ENCODE measurements at regions not wholly inside any gene's neighbourhood (a gene's known extent, or its start where the extent isn't known, plus 50 kb on each side); places are given as distances from the start of the nearest gene placed in this dataset.
"Not testable (repeated sequence)": the region's sequence is repeated elsewhere in the genome, so short reads cannot be mapped to it uniquely, and the experiment has no call there.

DNA sequence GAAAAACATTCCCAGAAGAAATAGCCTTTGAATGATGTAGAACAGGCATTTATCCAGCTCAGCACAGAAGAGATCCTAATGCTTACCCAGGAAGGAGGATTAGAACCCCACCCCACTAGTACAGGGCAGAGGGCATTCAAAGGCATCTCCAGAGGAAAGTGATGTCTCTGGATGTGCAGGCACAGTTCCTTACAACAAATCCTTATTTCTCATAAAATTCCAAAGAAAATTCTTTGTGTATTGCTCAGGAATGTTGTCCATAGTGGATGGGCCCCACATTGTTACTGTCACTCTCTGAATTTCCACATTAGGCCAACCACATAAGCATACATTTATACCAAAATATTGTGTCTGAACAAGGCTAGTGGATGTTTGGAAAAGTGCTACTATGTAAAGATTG lies 243.0 kb downstream of the ADRA2A start:
- no peak for DNase-seq
- intact Hi-C loops (cut with DNase I): no loop called here

DNA sequence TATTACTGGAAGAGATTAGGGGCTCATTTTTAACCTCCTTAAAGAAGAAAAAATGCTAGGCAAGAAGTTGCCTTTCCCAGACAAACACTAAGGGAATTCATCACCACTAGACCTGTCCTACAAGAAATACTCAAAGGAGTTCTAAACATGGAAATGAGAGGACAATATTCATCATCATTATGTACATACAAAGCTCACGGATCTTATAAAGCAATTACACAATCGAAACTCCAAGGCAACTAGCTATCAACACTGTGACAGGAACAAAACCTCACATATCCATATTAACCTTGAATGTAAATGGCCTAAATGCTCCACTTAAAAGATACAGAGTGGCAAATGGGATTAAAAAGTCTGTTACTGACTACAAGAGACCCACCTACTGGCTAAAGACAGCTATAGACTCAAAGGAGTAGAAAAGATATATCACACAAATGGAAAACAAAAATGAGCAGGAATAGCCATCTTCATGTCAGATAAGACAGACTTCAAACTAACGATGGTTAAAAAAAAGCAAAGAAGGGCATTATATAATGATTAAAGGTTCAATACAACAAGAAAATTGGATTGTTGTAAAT lies 246.6 kb downstream of the ADRA2A start:
- intact Hi-C loops (cut with DNase I): no loop called here
- DNase-seq: no peak

DNA sequence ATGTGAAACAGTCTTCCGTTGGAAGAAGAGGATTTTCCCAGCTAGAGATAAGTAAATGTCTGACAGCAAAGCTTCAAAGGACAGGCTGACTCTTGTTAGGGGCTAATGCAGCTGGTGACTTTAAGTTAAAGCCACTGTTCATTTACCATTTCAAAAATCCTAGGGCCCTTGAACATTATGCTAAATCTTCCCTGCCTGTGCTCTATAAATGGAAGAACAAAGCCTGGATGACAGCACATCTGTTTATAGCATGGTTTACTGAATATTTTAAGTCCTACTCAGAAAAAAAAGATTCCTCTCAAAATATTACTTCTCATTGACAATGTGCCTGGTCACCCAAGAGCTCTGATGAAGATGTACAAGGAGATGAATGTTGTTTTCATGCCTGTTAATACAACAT lies 255.3 kb downstream of the ADRA2A start:
- intact Hi-C loops (cut with DNase I); DNase-seq: not testable (repeated sequence)

DNA sequence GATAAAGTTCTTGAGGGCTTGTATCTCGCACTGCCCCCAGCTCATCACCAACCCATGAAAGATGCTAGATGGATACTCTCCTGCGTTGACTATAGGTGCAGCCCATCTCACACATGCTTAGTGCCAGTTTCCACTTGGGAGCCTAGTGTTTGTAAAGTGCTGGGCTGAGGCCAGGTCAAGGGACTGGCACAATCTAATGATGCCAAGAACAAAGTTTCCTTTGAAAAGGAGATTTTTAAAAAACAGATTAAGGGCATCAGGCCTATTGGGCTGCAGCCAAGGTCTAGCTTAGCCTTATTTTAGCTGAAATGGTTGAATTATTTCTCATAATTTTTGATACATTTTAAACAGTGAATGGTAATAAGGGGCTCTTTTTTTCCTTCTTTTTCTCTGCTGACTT lies 259.0 kb downstream of the ADRA2A start:
- intact Hi-C loops (cut with DNase I): no loop called here
- peak in 10 of 42 donors; percentile 2 to 32 (median 12) for DNase-seq

DNA sequence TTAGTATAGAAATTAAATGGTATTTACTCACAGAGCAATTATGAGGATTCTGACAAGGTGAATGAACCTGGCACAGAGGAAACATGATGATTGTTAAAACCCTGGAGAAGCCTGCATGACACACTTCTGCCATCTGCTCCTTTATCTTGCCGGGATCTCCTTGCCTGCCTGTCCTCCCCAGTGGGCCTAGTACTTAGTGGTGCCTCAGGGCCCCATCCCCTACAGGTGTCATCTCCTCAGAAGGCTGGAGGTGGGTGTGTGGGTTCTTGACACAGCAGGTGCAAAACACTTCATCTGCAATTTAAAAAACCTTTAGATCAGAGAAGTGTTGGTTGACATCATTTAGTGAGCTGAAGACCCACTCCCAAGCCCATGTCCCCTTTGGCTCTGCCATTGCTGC lies 261.2 kb downstream of the ADRA2A start:
- intact Hi-C loops (cut with DNase I): no loop called here
- no peak for DNase-seq

DNA sequence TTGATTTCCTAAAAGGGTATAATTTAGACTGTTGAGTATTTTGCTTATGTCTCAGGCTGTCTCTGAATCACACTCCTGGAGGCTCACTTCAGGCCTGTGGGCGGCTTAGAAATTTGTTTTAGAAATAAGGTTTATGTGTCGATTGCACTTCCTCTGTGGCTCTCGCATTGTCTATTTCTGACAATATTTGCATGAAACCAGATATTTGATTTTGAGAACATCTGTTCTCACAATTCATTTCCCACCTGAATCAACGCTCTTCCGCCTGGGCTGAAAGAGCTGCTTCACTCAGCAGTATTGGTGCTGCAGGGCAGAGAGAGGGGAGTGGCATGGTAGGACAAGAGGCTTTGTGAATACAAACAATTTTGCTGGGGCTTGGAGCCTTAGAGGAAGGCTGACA lies 262.0 kb downstream of the ADRA2A start:
- DNase-seq: no peak
- intact Hi-C loops (cut with DNase I): no loop called here

DNA sequence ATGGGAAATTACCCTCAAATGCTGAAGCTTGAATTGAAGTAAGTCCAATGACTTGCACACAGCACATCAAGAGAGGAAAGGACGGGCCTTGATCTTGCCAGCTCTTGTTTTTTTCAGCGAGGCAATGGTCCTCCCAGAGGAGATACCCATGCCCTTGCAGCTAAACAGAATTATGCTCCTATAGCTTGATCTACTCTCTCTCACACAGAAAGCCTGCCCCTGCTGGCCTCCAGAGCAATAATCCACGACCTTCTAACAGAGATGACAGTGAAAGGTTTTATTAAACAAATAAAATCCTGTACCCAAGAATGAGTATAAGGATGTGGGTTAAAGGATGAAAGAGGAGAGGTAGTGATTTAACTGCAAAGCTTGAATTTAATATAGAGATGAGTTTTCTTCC lies 268.0 kb downstream of the ADRA2A start:
- intact Hi-C loops (cut with DNase I): no loop called here
- DNase-seq: peak in 1 of 42 donors; percentile 15

DNA sequence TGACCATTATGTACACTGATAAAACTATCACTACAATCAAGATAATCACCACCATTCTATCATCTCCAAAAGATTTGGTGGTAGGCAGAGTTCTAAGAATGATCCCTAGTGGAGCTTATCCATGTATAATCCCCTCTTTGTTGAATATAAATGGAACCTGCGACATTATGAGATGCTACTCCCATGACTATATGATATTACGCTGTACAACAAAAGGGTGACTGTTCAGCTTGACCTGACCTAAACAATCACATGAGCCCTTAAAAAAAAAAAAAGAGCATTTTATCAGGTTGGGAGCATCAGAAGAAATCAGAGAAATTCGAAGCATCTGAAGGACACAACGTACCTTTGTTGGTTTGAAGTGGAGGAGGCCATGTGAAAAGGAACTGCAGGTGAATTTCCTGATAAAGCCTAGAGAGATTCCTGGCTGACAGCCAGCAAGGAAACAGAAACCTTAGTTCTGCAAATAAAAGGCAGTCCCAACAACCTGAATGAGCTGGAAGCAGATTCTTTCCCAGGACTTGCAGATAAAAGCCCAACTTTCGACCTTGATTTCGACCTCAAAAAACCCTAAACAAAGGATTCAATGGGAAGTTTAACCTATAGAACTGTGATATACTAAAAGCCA lies 270.7 kb downstream of the ADRA2A start:
- intact Hi-C loops (cut with DNase I): no loop called here
- no peak for DNase-seq

DNA sequence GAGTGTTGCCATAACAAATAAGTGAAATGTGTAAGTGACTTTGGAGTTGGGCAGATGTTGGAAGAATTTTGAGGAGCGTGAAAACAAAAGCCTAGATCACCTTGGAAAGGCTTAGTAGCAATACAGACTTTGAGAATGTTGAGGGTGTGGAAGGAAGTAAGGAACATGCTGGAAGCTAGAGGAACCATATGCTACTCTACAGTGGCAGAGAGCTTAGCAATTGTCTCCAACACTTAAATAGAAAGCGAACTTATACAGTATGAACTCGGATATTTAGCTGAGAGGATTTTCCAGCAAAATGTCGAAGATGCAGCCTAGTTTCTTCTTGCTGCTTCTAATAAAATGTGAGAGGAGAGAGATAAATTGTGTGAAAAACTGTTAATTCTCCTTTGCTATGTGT lies 271.2 kb downstream of the ADRA2A start:
- intact Hi-C loops (cut with DNase I): no loop called here
- no peak for DNase-seq

DNA sequence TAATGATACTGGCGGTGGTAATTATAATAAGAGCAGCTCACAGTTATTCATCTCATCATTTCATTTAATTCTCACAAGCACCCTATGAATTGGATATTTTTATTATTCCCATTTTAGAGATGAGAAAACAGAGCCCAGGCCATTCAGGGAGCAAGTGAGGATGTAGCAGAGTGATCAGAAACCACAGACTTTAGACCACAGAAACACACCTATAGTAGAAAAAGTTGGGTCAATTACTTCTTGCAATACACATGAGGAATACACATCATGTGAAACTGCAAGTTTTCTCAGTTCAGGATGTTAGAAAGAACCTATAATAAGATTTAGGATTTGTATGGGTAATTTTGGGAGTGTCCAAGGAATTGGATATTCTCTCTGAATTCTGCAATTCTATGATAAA lies 278.0 kb downstream of the ADRA2A start:
- no peak for DNase-seq
- intact Hi-C loops (cut with DNase I): no loop called here

DNA sequence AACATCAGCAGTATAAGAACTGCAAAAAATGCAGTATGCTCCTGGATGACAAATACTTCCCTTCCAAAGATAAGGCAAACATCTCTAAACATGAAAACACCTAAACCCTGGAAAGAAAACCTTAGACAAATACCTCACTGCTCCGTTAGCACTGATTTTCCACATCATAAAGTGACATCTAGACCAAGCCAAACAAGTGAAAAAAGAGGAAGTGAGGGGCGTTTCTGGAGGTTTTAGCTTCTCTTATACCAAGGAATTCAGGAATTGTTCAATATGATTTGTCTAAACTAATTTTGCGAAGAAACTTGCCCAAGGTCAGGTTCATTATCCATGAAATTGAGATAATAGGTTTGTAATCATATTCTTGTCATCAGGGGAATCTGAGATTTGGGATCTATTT lies 279.7 kb downstream of the ADRA2A start:
- DNase-seq: no peak
- intact Hi-C loops (cut with DNase I): no loop called here

DNA sequence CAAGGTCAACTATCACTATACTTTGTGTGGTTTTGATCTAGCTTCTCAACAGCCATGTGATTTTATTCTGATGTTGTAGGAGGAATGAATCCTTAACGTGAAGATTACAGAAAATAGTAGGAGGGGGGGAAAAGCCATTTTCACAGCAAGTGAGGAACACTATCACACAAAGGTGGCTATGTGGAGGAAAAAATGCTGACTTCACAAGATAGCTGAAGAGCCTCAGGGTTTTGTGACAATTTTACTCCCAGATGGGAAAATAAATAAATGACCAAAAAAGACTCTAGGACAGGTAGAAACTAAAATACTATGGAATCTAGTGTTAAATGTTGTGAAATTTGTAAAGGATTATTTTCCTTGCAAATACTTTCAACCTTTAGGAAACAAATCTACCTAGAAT lies 281.0 kb downstream of the ADRA2A start:
- intact Hi-C loops (cut with DNase I): no loop called here
- no peak for DNase-seq

DNA sequence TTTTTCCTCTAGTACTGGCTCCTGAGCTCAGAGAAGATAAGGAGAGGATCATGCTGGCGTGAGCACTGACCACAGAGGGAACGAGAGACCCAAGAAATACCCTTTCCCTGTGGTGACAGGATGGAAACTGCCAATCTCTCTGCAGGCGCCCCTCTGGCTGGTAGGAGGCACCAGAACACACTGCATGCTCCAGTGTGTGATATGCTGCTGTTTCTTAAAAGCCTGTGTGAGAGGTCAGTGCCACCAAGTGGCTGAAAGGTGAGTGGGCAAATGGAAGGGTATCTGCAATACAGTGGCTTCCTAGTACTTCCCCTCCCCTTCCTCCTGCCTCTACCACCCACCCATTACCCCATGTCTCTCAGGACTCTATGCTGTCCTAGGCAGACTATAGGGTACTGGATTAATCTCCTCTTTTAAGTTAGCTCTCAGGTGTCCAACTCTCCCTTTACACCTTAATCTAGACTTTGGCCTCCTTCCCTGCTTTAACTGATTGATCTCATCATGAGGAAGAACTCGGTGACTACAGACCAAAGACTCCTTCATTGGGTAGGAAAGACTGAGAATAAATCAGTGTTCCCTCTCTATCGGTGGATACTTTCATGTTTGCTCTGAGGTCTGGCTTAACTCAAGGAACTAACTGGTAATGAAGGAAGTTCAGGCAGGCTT lies 283.6 kb downstream of the ADRA2A start:
- intact Hi-C loops (cut with DNase I): no loop called here
- DNase-seq: peak in 23 of 42 donors; percentile 2 to 44 (median 20)

DNA sequence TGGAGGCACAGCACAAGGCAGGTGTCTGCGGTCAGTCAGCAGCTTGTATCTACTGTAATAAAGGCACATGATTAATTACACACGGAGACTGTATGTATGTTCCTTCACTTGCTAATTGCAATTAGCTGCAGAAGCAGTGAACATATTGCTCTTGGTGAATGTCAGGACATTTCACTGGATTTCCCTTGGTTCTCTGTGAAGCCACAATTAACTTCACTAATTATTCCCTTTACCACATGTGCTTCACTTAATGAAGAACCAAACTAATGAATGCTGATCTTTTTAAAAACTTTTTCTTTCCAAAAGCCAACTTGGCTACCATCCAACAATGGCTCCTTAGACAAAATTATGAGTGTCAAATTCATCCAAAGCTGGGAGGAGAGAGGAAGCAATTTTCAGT lies 290.7 kb downstream of the ADRA2A start:
- no peak for DNase-seq
- intact Hi-C loops (cut with DNase I): no loop called here

DNA sequence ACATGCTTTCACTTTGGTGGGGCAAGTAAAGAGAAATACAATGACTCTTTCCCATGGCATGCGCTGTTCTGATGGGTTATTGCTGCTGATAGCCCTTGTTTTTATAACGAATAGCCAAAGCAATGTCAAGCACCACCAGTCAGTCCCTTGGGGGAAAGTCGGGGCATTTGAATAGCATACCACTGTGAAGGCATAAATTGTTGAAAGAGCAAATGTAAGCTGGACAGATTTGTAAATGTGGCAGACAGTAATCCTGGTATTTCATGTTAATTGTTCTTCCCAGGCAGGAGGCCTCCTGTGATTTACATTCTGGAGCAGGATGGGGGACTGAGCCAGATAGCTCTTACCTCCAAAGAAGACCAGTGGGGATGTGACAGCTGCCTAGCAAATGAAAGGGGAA lies 293.3 kb downstream of the ADRA2A start:
- intact Hi-C loops (cut with DNase I): no loop called here
- no peak for DNase-seq

DNA sequence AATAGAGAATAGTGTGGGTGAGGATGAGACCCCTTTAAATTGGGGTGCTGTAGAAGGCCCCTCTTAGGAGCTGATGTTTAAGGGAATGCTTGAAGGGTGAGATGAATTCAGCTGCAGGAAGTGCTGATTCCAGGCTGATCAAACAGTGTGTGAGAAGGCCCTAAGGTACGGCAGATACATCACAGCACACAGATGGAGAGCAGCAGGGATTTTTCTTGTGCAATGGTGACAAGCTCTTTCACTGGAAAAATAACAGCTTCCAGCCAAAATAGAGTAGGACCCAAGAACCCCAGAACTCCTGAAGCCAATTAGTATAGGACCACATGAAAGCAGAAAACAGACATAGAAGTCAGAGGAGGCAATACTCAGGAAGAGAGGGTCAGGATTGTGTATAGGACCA lies 296.9 kb downstream of the ADRA2A start:
- DNase-seq: no peak
- intact Hi-C loops (cut with DNase I): no loop called here

DNA sequence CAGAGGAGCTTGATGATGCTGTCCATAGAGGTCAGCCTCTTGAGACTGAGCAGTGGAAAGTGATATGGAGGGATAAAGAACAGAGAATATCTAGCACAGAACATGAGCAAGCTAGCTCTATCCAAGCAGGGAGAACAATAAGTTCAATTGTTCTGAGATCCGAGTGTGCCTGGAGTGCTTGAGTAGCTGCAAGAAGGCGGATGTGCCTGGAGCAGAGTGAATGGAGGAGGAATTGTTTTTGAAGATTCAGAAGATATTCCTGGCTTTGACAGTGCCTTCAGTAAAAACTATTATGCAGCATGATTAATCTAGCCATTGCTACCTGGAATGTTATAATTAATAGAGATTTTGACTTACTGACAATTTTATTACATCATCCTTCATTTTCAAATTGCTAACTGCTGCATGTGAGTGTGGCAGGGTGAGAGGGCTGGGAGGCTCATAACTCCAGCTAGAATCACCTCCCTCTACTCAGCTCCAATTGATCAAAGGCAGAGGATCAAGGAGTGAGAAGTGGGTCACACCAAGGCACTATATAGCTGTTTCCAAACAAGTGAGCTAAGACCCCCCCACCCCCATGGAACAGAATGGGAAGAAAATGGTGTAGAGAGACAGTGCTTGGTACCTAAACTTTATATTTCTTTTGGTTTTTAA lies 302.8 kb downstream of the ADRA2A start:
- intact Hi-C loops (cut with DNase I): no loop called here
- DNase-seq: peak in 38 of 42 donors; percentile 3 to 88 (median 56)

DNA sequence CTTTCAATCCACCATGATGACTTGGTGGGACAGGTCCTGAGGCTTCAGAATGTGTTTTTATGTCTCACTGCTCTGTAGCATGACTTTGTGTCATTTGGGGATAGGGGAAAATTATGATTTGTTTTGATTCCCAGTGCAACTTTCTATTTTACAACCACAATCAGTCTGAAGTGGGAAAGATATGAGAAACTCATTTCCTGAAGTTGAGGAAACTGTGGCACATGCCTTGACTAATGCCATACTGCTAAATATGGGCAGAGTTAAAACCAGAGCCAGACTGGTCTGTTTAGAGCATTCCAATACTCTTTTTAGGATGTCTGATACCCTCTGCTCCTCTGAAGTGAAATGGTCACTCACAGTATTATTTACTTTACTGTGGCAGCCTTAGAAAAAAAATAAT lies 307.7 kb downstream of the ADRA2A start:
- intact Hi-C loops (cut with DNase I): no loop called here
- no peak for DNase-seq

DNA sequence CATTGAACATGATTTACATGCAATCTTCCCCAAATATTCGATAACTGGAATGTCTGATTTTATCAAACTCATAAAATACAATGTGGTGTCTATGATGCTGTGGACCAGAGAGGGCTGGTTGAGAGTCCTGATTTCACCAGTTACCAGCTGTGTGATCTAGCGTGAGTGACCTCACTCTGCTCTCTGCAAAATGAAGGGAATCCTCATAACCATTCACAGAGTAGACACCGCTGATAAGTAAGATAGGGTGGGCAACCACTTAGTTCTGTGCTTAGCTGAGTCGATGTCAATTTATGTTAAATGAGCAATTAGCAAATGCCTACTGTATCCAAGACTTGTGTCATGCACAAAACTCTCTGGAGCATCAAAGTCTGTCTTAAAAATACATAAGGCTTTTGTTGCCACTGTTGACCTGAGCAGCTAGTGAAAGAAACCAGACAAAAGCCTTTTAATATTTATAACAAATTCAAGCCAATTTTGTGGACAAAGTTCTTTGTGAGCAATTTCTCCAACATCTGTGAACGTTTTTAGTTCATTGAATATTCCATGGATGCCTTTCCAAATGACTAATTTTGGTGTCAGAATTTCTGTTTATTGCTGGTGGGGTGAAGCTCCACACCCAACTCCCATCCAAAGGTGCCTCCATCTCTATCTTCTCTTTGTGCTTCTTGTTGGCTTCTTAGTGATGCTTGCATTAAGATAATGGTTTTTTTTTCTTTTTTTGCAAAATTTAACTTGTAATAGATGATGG lies 314.2 kb downstream of the ADRA2A start:
- intact Hi-C loops (cut with DNase I): no loop called here
- DNase-seq: no peak

DNA sequence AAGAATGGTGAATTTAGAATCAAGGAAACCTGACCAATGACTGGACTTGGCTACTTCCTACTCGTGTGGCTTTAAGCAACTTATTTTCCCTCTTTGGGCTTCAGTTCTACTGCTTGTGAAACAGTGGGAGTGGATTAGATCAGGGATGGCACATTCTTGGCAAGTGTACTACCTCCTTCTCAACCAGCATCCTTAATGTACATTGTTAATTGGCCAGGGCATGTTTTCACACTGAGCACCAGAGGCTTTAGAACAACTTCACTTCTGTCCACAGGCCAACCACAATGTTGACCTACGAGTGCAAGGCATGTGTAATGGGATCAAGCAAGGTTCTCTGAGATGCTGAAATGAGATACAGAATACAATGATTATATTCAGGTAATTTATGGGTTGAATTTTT lies 315.3 kb downstream of the ADRA2A start:
- intact Hi-C loops (cut with DNase I): no loop called here
- DNase-seq: no peak
